ENCODE measurements at regions not wholly inside any gene's neighbourhood (a gene's known extent, or its start where the extent isn't known, plus 50 kb on each side); places are given as distances from the start of the nearest gene placed in this dataset.
"Not testable (repeated sequence)": the region's sequence is repeated elsewhere in the genome, so short reads cannot be mapped to it uniquely, and the experiment has no call there.

DNA sequence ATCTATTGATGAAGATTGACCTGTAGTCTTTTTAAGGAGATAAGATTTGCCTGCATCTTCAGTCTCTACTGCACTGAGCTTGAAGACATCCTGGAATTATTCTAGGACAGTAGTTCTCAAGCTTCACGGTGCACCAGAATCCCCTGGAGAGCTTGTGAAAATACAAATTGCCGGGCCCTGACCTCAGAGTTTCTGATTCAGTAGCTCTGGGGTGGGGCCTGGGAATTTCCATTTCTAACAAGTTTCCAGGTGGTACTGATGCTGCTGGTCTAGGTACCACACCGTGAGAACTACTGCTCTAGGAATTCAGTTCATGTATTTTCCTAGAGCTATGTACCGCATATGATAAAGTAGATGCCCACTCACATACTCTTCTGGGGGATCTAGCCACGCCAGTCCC is 246.1 kb downstream of the HS3ST3B1 start:
- no peak for DNase-seq

- no peak for DNase-seq
These were observed 244.4 kb downstream of the HS3ST3B1 start for GRCh38 chr17:14545156-14545906.

DNA sequence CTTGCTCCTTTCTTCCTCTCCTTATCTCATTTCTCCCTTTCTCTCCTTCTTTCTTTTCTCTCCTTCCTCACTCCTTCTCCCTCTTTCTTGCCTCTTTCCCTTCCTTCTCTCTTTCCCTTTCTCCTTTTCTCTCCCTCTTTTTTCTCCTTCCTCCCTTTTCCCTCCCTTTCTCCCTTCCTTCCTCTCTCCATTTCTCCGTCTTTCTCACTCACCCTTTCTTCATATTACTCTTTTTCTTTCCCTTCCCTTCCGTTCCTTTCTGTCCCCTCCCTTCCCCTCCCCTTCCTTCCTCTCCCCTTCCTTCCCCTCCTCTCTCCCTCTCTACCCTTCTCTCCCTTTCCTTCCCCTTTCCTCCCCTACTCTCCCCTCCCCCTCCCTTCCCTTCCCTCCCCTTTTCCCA is 240.8 kb downstream of the HS3ST3B1 start:
- no peak for DNase-seq

GRCh38 chr17:14539801-14540200 is 238.9 kb downstream of the HS3ST3B1 start:
- no peak for DNase-seq

DNA sequence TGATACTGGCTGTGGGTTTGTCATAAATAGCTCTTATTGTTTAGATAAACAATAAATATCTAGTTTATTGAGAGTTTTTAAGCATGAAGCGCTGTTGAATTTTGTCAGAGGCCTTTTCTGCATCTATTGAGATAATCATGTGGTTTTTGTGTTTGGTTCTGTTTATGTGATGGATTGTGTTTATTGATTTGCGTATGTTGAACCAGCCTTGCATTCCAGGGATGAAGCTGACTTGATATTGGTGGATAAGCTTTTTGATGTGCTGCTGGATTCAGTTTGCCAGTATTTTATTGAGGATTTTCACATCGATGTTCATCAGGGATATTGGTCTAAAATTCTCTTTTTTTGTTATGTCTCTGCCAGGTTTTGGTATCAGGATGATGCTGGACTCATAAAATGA is 231.4 kb downstream of the HS3ST3B1 start:
- not testable (repeated sequence) for DNase-seq

GRCh38 chr17:14525551-14526455 is 224.9 kb downstream of the HS3ST3B1 start:
- no peak for DNase-seq

- DNase-seq: no peak
These were observed 222.0 kb downstream of the HS3ST3B1 start for GRCh38 chr17:14522795-14523387.

DNA sequence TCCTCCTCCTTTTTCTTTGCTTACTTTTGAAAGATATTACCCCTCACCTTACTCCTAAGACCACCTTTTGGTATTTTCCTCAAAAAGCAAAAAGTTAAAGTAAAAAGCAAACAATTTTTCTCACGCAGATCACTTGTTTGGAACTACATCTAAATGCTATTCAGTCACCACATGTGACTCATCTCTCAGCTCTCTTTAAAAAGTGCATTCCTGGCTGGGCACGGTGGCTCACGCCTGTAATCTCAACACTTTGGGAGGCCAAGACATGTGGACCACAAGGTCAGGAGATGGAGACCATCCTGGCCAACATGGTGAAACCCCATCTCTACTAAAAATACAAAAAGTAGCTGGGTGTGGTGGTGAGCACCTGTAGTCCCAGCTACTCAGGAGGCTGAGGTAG is 218.0 kb downstream of the HS3ST3B1 start:
- DNase-seq: not testable (repeated sequence)

GRCh38 chr17:14514973-14515372 is 214.1 kb downstream of the HS3ST3B1 start:
- DNase-seq: no peak

GRCh38 chr17:14513835-14514234 is 213.0 kb downstream of the HS3ST3B1 start:
- DNase-seq: no peak

DNA sequence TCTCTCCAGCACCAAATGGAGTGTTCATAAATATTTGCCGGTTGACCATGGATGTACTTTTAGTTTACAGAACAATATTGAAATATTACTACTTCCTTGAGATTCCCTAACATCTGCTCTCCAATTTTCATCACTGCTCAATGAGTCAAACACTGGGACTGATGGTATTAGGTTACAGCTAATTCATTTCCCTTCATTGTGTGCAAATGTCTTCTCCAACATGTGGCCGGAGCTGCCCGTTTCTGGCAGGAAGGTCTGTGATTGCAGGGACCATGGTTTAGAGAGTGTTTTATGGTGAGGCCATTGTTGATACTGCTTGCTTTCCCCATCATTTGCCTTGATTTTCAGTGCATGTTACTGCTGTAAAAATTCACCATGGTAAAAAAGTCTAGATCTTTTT is 209.3 kb downstream of the HS3ST3B1 start:
- DNase-seq: no peak

DNA sequence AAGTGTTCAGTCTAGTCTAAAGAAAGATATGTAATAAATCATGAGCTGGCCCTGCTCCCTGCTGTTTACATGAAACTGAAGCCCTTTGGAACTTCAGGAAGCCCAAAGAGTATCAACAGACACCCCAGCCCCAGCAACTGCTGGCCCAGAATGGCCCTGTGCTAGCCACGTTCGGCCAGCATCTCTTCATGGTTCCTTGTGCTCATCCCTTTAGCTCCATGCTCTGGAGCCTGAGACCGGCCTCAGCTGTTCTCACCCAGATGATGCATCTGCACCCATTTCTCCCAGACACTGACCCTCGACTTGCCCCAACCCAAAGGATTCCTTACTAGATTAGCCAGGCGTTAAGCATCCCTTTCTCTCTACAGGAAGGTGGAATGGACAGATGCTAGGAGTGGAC is 207.3 kb downstream of the HS3ST3B1 start:
- no peak for DNase-seq

- DNase-seq: no peak
These were observed 205.5 kb downstream of the HS3ST3B1 start for GRCh38 chr17:14506364-14506763.

DNA sequence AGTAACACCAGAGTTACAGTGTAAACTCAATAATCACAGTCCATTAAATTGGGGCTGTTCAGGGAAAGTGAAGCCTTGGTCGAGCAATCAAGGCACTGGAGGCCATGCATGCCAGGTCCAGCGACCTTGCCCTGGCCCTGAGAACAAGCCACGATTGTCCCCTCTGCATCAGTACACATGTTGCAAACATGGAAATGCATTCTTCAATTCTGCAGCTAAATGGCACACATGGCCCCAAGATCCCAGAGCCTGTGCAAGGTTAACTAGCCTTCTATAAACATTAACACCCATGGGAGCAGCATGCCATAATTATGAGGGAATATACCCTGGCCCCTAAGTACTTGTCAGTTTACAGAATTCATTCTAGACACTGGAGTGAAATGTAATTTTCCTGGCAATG is 204.7 kb downstream of the HS3ST3B1 start:
- DNase-seq: no peak

GRCh38 chr17:14499976-14500375 is 199.1 kb downstream of the HS3ST3B1 start:
- DNase-seq: no peak

- DNase-seq: no peak
These were observed 197.9 kb downstream of the HS3ST3B1 start for GRCh38 chr17:14498812-14499211.

DNA sequence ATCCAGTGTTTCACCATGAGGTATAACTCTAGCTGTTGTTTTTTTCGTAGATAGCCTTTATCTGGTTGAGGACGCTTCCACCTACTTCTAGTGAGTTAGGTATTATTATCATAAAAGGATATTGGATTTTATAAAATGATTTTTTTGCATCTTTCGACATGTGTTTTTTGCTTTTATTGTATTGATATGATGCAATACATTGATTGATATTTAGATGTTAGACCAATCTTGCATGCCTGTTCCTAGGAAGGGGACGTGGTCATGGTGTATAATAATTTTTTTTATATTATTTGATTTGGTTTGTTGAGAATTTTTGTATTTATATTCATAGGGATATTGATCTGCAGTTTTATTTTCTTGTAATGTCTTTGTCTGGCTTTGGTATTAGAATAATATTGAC is 193.3 kb downstream of the HS3ST3B1 start:
- no peak for DNase-seq

- DNase-seq: no peak
These were observed 189.1 kb downstream of the HS3ST3B1 start for GRCh38 chr17:14489986-14490385.

DNA sequence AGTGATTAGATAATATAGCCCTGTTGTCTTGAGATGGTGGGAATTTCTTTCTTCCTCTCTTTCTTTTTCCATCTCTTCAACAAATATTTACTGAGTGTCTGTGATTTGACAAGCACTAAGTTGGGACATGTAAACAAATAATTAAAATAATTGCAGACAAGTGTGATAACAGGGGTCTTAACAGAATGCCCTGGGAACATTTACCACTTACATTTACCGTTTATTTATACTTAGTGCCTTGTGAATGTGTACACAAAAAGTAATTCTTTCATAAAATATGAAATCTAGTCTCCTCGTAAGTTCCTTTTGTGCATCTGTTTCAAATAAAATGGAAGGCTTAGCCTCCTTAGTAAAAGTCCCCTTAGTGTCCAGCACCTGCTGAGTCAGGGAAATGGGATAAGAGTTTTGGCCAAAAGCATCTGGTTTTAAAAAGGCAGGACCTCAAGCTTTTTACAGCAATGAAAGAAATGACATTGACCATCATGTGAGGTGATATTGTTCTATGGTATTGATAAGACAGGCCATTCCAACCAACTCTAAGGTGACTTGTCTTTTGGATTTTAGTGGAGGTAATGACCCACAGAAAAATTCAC is 188.2 kb downstream of the HS3ST3B1 start:
- DNase-seq: no peak

GRCh38 chr17:14487068-14487467 is 186.2 kb downstream of the HS3ST3B1 start:
- no peak for DNase-seq

GRCh38 chr17:14482715-14483114 is 181.8 kb downstream of the HS3ST3B1 start:
- DNase-seq: no peak

- no peak for DNase-seq
These were observed 180.8 kb downstream of the HS3ST3B1 start for GRCh38 chr17:14481664-14482063.

- DNase-seq: no peak
These were observed 173.7 kb downstream of the HS3ST3B1 start for GRCh38 chr17:14474591-14474990.

Measured in C1 segment of cervical spinal cord (tissue), 14 donors.